ENCODE measurements at regions not wholly inside any gene's neighbourhood (a gene's known extent, or its start where the extent isn't known, plus 50 kb on each side); places are given as distances from the start of the nearest gene placed in this dataset.

DNA sequence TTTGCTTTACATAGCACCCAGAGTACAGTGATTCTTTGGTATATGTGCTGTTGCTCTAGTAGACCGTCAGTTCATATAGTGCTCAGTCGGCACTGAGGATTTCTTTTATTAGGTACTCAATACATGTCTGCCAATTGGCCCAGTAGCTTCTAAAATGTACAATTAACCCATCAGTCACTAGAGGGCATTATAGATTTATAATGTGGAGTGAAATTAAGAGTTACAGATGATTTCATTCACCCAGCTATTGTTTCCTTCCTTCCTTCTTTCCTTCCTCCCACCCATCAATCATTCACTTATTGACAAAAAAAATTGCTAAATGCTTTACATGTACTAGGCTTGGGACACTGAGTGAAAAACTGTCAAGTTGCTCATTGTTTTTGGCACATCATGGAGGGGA lies 263.6 kb upstream of the USP24 start:
- Histone ChIP-seq H3K36me3 (ENCODE audit: control insufficient read depth, insufficient read depth, low read length) (no peaks in the 10 kb centered on the region), H3K4me1 (ENCODE audit: control insufficient read depth, extremely low read depth, insufficient read depth, low read length) (no peaks in the 10 kb centered on the region), H3K79me2 (ENCODE audit: control insufficient read depth, insufficient read depth, low read length) (no peaks in the 10 kb centered on the region), H3K9me3 (ENCODE audit: control insufficient read depth, insufficient read depth, low read depth, low read length) (no peaks in the 10 kb centered on the region), H3K27ac (ENCODE audit: insufficient read depth, low read length) (no peak overlapping the region), H4K20me1 (ENCODE audit: control insufficient read depth, extremely low read depth, insufficient read depth, low read length) (no peaks in the 10 kb centered on the region), H2AFZ (ENCODE audit: low read length) (no peak overlapping the region), H3K4me3 (replicated peaks in 1 of 4; ENCODE audit: control extremely low read depth in 1 of 4, insufficient read depth in 1 of 4, low read depth in 3 of 4, low read length in 4 of 4) (no peak overlapping the region), H3K9ac (ENCODE audit: insufficient read depth, low read length) (no peak overlapping the region), H3K27me3 (ENCODE audit: control insufficient read depth, insufficient read depth, low read length) (no peaks in the 10 kb centered on the region), H3K4me2 (ENCODE audit: extremely low read depth, insufficient read depth, low read length) (no peak overlapping the region)
- peak; percentile 40 to 65 for DNase-seq (ENCODE audit: low read depth in 2 of 2)
- TF ChIP-seq EZH2 (IDR thresholded peaks at IDR 0.05; ENCODE audit: low read length, missing control alignments): no peak
- TF ChIP-seq, protein P1, sequence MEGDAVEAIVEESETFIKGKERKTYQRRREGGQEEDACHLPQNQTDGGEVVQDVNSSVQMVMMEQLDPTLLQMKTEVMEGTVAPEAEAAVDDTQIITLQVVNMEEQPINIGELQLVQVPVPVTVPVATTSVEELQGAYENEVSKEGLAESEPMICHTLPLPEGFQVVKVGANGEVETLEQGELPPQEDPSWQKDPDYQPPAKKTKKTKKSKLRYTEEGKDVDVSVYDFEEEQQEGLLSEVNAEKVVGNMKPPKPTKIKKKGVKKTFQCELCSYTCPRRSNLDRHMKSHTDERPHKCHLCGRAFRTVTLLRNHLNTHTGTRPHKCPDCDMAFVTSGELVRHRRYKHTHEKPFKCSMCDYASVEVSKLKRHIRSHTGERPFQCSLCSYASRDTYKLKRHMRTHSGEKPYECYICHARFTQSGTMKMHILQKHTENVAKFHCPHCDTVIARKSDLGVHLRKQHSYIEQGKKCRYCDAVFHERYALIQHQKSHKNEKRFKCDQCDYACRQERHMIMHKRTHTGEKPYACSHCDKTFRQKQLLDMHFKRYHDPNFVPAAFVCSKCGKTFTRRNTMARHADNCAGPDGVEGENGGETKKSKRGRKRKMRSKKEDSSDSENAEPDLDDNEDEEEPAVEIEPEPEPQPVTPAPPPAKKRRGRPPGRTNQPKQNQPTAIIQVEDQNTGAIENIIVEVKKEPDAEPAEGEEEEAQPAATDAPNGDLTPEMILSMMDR (conservative IDR thresholded peaks at IDR 0.05 in 1 of 2, IDR thresholded peaks at IDR 0.05 in 1 of 2; ENCODE audit: low read depth in 1 of 2, low read length in 2 of 2): peak in 1 of 2 donors; percentile 29

DNA sequence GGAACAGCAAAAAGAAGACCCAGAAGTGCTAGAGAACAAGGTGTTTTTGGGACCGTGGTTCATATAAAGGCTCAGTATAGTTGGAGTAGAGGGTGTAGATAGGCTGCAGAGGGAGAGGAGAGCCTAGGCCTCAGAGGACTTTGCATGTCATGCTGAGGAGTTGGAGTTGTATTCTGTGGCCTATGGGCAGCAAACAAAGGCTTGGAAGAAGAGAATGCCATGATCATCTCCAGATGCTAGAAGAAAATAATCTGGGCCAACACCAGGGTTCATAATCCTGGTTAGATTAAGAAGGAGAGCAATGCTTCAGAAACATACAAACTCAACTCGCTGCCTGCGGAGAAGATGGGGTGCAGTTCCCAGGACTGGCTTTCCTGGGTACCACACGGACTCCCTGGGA lies 262.8 kb upstream of the USP24 start:
- no peaks in the 10 kb centered on the region for H3K79me2 ChIP-seq (ENCODE audit: control insufficient read depth, insufficient read depth, low read length)
- no peaks in the 10 kb centered on the region for H3K4me1 ChIP-seq (ENCODE audit: control insufficient read depth, extremely low read depth, insufficient read depth, low read length)
- no peaks in the 10 kb centered on the region for H4K20me1 ChIP-seq (ENCODE audit: control insufficient read depth, extremely low read depth, insufficient read depth, low read length)
- H3K27ac ChIP-seq (ENCODE audit: insufficient read depth, low read length): no peak overlapping the region
- H3K36me3 ChIP-seq (ENCODE audit: control insufficient read depth, insufficient read depth, low read length): no peaks in the 10 kb centered on the region
- H3K4me3 ChIP-seq (replicated peaks in 1 of 4; ENCODE audit: control extremely low read depth in 1 of 4, insufficient read depth in 1 of 4, low read depth in 3 of 4, low read length in 4 of 4): no peak overlapping the region
- no peaks in the 10 kb centered on the region for H3K27me3 ChIP-seq (ENCODE audit: control insufficient read depth, insufficient read depth, low read length)
- TF ChIP-seq EZH2 (IDR thresholded peaks at IDR 0.05; ENCODE audit: low read length, missing control alignments): no peak
- TF ChIP-seq, protein P1 (conservative IDR thresholded peaks at IDR 0.05 in 1 of 2, IDR thresholded peaks at IDR 0.05 in 1 of 2; ENCODE audit: low read depth in 1 of 2, low read length in 2 of 2): no peak
- H3K9ac ChIP-seq (ENCODE audit: insufficient read depth, low read length): no peak overlapping the region
- no peaks in the 10 kb centered on the region for H3K9me3 ChIP-seq (ENCODE audit: control insufficient read depth, insufficient read depth, low read depth, low read length)
- H2AFZ ChIP-seq (ENCODE audit: low read length): no peak overlapping the region
- DNase-seq (ENCODE audit: low read depth in 2 of 2): no peak
- H3K4me2 ChIP-seq (ENCODE audit: extremely low read depth, insufficient read depth, low read length): no peak overlapping the region

DNA sequence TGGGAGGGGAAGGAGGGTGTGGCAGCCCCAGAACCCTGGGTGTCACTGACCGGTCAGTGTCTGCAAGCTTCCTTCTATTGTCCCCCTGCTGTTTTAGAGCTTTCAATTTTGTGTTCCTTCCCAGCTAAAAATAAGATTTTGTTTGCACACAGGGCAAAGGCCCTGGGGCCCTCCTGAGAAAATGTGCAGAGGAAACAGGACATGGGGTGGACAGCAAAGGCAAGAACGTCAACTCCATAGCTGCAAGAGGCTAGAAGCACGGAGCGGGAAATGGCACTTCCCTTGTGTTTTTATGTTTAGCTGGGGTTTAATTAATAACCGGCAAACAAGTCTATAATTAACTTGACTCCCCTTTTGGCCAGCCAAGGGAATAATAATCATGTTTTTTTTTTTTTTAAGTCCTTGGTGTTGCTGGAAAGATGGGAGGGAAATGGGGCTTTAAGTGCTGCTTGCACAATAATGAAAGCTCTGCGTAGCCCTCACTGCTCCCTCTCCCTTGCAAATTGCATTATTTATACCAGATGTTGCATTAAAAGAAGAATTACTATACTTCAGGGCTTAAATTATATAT lies 261.4 kb upstream of the USP24 start:
- H3K4me2 ChIP-seq (ENCODE audit: extremely low read depth, insufficient read depth, low read length): no peak overlapping the region
- no peak overlapping the region for H2AFZ ChIP-seq (ENCODE audit: low read length)
- H3K27ac ChIP-seq (ENCODE audit: insufficient read depth, low read length): no peak overlapping the region
- H3K4me1 ChIP-seq (ENCODE audit: control insufficient read depth, extremely low read depth, insufficient read depth, low read length): no peaks in the 10 kb centered on the region
- H3K9me3 ChIP-seq (ENCODE audit: control insufficient read depth, insufficient read depth, low read depth, low read length): no peaks in the 10 kb centered on the region
- H3K27me3 ChIP-seq (ENCODE audit: control insufficient read depth, insufficient read depth, low read length): no peaks in the 10 kb centered on the region
- H3K36me3 ChIP-seq (ENCODE audit: control insufficient read depth, insufficient read depth, low read length): no peaks in the 10 kb centered on the region
- peak in 1 of 2 donors; percentile 55 for DNase-seq (ENCODE audit: low read depth in 2 of 2)
- no peak for TF ChIP-seq EZH2 (IDR thresholded peaks at IDR 0.05; ENCODE audit: low read length, missing control alignments)
- TF ChIP-seq, protein P1 (conservative IDR thresholded peaks at IDR 0.05 in 1 of 2, IDR thresholded peaks at IDR 0.05 in 1 of 2; ENCODE audit: low read depth in 1 of 2, low read length in 2 of 2): no peak
- no peak overlapping the region for H3K9ac ChIP-seq (ENCODE audit: insufficient read depth, low read length)
- no peaks in the 10 kb centered on the region for H4K20me1 ChIP-seq (ENCODE audit: control insufficient read depth, extremely low read depth, insufficient read depth, low read length)
- no peak overlapping the region for H3K4me3 ChIP-seq (replicated peaks in 1 of 4; ENCODE audit: control extremely low read depth in 1 of 4, insufficient read depth in 1 of 4, low read depth in 3 of 4, low read length in 4 of 4)
- H3K79me2 ChIP-seq (ENCODE audit: control insufficient read depth, insufficient read depth, low read length): no peaks in the 10 kb centered on the region
